AG04450 (cell line): ENCODE measurements at regions not wholly inside any gene's neighbourhood (a gene's known extent, or its start where the extent isn't known, plus 50 kb on each side); places are given as distances from the start of the nearest gene placed in this dataset.

ENCODE experiments used
- CTCF ChIA-PET: fragments of 300-600, 350-600 bp; formaldehyde crosslinking; extraction: SDS; loops from one replicate; lab custom pipeline; 2022; ENCODE audit warnings: antibody characterized with exemption, inconsistent platforms; lab: Charles Lee
- POLR2A ChIA-PET: fragments of 350-600 bp; formaldehyde crosslinking; extraction: SDS; loops from one replicate; lab custom pipeline; 2021; ENCODE audit warnings: antibody characterized with exemption, inconsistent platforms; lab: Yijun Ruan, JAX
- DNase-seq: peaks from one replicate; pipeline ENCODE4 v3.0.0-alpha.2; 2011; ENCODE audit warnings: low read depth, low spot score
- H3K27ac ChIP-seq: one replicate; pipeline ENCODE4 v1.5.1; 2012; ENCODE audit warnings: low read depth, low read length, control low read depth
- H3K27me3 ChIP-seq: one replicate; pipeline ENCODE4 v1.6.0; 2012; ENCODE audit warnings: low read length; ENCODE audit not compliant: control insufficient read depth, insufficient read depth
- H3K4me3 ChIP-seq: 2 replicates; pipeline ENCODE4 v1.5.1; 2011; ENCODE audit warnings: mild to moderate bottlenecking, low read depth, low read length, control low read depth
- H3K9me3 ChIP-seq: 2 replicates; pipeline ENCODE4 v1.5.1; 2012; ENCODE audit warnings: low read length; ENCODE audit not compliant: control insufficient read depth, insufficient read depth
- CTCF ChIP-seq: IDR thresholded peaks from 2 replicates; pipeline ENCODE4 v1.5.1; 2011; ENCODE audit warnings: low read depth, low read length, control low read depth, inconsistent platforms

- Histone ChIP-seq H3K27me3 (no peaks in the 10 kb centered on the region), H3K27ac (no peak overlapping the region), H3K9me3 (no peaks in the 10 kb centered on the region), H3K4me3 (no peak overlapping the region)
- POLR2A ChIA-PET = no interaction called here
- no peak for TF ChIP-seq CTCF
- CTCF ChIA-PET = no interaction called here
- DNase-seq = no peak
These were observed 316.7 kb downstream of the ANTXR2 start for GRCh38 chr4:79756140-79756895.

- POLR2A ChIA-PET = no interaction called here
These were observed 324.2 kb downstream of the ANTXR2 start for GRCh38 chr4:79748835-79749234.

GRCh38 chr4:79747252-79747651 is 325.8 kb downstream of the ANTXR2 start:
- H3K27me3 ChIP-seq = no peaks in the 10 kb centered on the region
- H3K4me3 ChIP-seq = no peak overlapping the region
- no peak overlapping the region for H3K27ac ChIP-seq
- H3K9me3 ChIP-seq = no peaks in the 10 kb centered on the region
- ChIA-PET CTCF (no interaction called here), POLR2A (no interaction called here)
- TF ChIP-seq CTCF = no peak
- DNase-seq = no peak

More at GRCh38 chr4:79748835-79749234, 324.2 kb downstream of the ANTXR2 start:
- H3K27ac ChIP-seq = no peak overlapping the region
- no peaks in the 10 kb centered on the region for H3K27me3 ChIP-seq
- CTCF ChIA-PET = no interaction called here
- TF ChIP-seq CTCF = no peak
- H3K4me3 ChIP-seq = no peak overlapping the region
- DNase-seq = no peak
- H3K9me3 ChIP-seq = no peaks in the 10 kb centered on the region

- Histone ChIP-seq H3K4me3 (no peak overlapping the region), H3K27ac (no peak overlapping the region), H3K9me3 (no peaks in the 10 kb centered on the region), H3K27me3 (no peaks in the 10 kb centered on the region)
- TF ChIP-seq CTCF = no peak
- ChIA-PET CTCF (no interaction called here), POLR2A (no interaction called here)
- no peak for DNase-seq
These were observed 330.0 kb downstream of the ANTXR2 start for GRCh38 chr4:79743014-79743413.

- Histone ChIP-seq H3K9me3 (no peaks in the 10 kb centered on the region), H3K27ac (no peak overlapping the region), H3K4me3 (no peak overlapping the region), H3K27me3 (no peaks in the 10 kb centered on the region)
- DNase-seq = no peak
- POLR2A ChIA-PET = no interaction called here
- CTCF ChIA-PET = no interaction called here
- TF ChIP-seq CTCF = no peak
These were observed 331.9 kb upstream of the GK2 start for GRCh38 chr4:79739912-79740311.
